ENCODE measurements at regions not wholly inside any gene's neighbourhood (a gene's known extent, or its start where the extent isn't known, plus 50 kb on each side); places are given as distances from the start of the nearest gene placed in this dataset.

GRCh38 chr21:34192646-34193285 lies 119.4 kb downstream of the MRPS6 start:
- no peak for DNase-seq

GRCh38 chr21:34195335-34195734 lies 122.0 kb downstream of the MRPS6 start:
- DNase-seq: no peak

GRCh38 chr21:34196996-34197395 lies 123.6 kb downstream of the MRPS6 start:
- no peak for DNase-seq

GRCh38 chr21:34197561-34197960 lies 124.2 kb downstream of the MRPS6 start:
- DNase-seq: no peak

GRCh38 chr21:34198231-34199120 lies 125.1 kb downstream of the MRPS6 start:
- DNase-seq: no peak

- DNase-seq: no peak
These were observed 125.9 kb downstream of the MRPS6 start for GRCh38 chr21:34199121-34199910.

- DNase-seq: no peak
These were observed 127.0 kb downstream of the MRPS6 start for GRCh38 chr21:34200288-34200905.

- DNase-seq: no peak
These were observed 127.6 kb downstream of the MRPS6 start for GRCh38 chr21:34201001-34201400.

GRCh38 chr21:34201481-34201858 lies 128.1 kb downstream of the MRPS6 start:
- no peak for DNase-seq

- no peak for DNase-seq
These were observed 129.4 kb downstream of the MRPS6 start for GRCh38 chr21:34202553-34203372.

- no peak for DNase-seq
These were observed 130.6 kb downstream of the MRPS6 start for GRCh38 chr21:34203851-34204420.

GRCh38 chr21:34204481-34205439 lies 131.4 kb downstream of the MRPS6 start:
- no peak for DNase-seq

GRCh38 chr21:34205811-34206571 lies 132.6 kb downstream of the MRPS6 start:
- no peak for DNase-seq

GRCh38 chr21:34213959-34214358 lies 140.6 kb downstream of the MRPS6 start:
- DNase-seq: no peak

- no peak for DNase-seq
These were observed 142.1 kb downstream of the MRPS6 start for GRCh38 chr21:34215501-34215900.

GRCh38 chr21:34215911-34216717 lies 142.7 kb downstream of the MRPS6 start:
- DNase-seq: no peak

- DNase-seq: no peak
These were observed 143.3 kb downstream of the MRPS6 start for GRCh38 chr21:34216718-34217032.

- DNase-seq: no peak
These were observed 143.9 kb downstream of the MRPS6 start for GRCh38 chr21:34217263-34217662.

Data from KG1 (cell line).